Transverse colon (tissue), 3 donors: ENCODE measurements at regions not wholly inside any gene's neighbourhood (a gene's known extent, or its start where the extent isn't known, plus 50 kb on each side); places are given as distances from the start of the nearest gene placed in this dataset.

Experiments
- EP300 ChIP-seq: sonication (generic); formaldehyde crosslinking; IDR thresholded peaks from one replicate; pipeline ENCODE4 v1.6.1; 2017; ENCODE audit warnings: antibody characterized with exemption, low read depth
- POLR2A ChIP-seq: fragments of 450-650 bp; IDR thresholded peaks from one replicate; pipeline ENCODE4 v1.6.1; 2016; ENCODE audit warnings: antibody characterized with exemption, mild to moderate bottlenecking, moderate library complexity
- TF ChIP-seq, protein P1 (sequence below), 5 experiments: fragments of 200-600 bp in 3 of 5; fragments of 450-650 bp in 2 of 5; sonication (generic) in 3 of 5; IDR thresholded peaks; 1 replicate in 2 of 5; 2 replicates in 3 of 5; pipeline ENCODE4 v1.5.1; 2016 to 2017; ENCODE audit warnings: antibody characterized with exemption in 5 of 5, inconsistent platforms in 3 of 5, mild to moderate bottlenecking in 2 of 5, moderate library complexity in 1 of 5

DNA sequence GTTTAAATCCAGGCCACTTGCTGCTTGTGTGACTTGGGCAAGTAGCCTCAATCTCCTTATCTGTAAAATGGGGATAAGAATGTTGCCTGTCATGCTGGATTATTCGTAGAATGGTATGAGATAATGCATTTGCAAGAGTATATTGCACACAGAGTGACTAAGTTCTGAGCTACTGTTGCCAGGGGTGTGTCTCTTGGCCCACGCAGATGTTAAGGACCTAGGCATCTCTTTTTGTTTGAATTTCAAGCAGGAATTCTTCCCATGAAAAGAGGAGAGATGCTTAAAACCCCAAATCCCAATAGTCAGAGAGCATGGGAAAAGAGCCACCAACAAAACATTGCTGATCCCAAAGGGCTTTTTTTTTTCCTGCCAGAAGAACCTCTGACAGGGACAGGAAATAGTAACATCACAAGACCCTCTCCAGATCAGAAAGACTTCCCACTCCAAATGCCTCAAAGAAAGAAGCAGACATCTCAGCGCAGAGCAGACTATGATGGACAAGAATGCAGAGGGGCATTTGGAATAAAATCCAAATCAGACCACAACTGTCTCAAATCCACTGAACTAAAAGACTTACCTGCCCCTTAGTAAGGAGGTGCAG lies 90.5 kb downstream of the MRPL46 start:
- TF ChIP-seq, protein P1, sequence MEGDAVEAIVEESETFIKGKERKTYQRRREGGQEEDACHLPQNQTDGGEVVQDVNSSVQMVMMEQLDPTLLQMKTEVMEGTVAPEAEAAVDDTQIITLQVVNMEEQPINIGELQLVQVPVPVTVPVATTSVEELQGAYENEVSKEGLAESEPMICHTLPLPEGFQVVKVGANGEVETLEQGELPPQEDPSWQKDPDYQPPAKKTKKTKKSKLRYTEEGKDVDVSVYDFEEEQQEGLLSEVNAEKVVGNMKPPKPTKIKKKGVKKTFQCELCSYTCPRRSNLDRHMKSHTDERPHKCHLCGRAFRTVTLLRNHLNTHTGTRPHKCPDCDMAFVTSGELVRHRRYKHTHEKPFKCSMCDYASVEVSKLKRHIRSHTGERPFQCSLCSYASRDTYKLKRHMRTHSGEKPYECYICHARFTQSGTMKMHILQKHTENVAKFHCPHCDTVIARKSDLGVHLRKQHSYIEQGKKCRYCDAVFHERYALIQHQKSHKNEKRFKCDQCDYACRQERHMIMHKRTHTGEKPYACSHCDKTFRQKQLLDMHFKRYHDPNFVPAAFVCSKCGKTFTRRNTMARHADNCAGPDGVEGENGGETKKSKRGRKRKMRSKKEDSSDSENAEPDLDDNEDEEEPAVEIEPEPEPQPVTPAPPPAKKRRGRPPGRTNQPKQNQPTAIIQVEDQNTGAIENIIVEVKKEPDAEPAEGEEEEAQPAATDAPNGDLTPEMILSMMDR (IDR thresholded peaks at IDR 0.05): no peak
- TF ChIP-seq POLR2A (no peak), EP300 (no peak)
